ENCODE measurements at regions not wholly inside any gene's neighbourhood (a gene's known extent, or its start where the extent isn't known, plus 50 kb on each side); places are given as distances from the start of the nearest gene placed in this dataset.
"Not testable (repeated sequence)": the region's sequence is repeated elsewhere in the genome, so short reads cannot be mapped to it uniquely, and the experiment has no call there.

DNA sequence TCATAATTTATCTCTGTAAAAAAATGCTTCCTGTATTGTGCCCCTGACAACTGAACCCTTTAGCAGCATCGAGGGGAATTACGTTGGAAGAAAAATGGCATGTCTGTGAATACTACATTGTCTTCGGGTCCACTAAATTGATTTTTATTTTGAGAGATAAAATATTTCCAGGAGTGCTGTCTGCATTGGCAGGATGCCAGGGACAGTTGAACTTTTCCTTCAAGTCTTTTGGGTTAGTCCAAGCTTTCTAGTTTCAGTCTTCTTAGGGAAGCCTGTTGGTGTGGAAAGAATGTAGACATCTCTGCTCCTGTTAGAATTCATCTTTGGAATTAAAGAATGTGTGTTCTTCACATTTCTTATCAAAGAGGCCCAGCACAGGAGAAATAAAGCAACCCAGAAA is 557.9 kb downstream of the TMEM114 start:
- DNase-seq = no peak

DNA sequence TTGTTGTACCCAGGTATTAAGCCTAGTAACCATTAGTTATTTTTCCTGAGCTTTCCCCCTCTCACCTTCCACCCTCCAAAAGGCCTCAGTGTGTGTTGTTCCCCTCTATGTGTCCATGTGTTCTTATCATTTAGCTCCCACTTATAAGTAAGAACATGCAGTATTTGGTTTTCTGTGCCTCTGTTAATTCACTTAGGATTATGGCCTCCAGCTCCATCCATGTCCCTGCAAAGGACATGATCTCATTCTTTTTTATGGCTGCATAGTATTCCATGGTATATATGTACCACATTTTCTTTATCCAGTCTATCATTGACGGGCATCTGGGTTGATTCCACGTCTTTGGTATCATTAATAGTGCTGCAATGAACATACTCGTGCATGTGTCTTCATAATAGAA is 560.3 kb downstream of the TMEM114 start:
- not testable (repeated sequence) for DNase-seq

DNA sequence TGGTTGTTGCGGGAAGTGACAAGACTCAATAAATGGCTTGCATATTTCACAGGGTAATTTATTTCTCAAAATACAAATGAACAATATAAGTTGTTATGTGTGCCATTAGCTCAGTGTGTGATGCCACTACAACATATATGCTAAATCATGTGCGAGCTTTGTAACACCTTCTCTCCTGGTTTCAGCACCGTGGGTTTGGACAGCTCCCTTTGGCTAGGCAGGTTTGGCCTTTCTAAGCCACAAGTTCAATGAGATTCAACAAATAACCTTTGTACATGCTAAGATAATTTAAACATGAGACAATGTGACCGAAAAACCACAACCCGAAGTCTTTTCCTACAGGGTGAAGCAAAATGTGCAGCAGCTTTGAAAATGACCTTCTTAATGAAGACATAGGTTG is 563.9 kb downstream of the TMEM114 start:
- DNase-seq = no peak

DNA sequence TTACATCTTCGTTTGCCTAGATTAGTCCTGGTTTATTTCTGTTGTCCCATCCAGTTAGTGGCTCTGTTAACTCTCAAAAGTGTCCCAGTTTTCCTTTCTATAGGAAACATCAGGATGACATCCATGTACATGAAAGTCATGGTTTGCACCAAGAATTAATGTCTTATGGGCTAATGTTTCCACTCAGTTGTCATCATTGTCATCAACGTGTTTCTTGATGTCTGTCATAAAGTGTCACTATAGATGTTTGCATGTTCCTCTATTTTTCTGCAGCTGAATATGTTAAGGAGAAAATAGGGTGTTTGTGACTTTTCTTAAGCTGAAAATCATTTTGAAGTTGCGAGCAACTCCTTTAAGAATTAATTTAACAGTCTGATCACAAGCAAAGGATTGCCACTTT is 567.0 kb downstream of the TMEM114 start:
- no peak for DNase-seq

GRCh38 chr16:8005096-8005860 is 585.0 kb downstream of the TMEM114 start:
- DNase-seq = no peak

DNA sequence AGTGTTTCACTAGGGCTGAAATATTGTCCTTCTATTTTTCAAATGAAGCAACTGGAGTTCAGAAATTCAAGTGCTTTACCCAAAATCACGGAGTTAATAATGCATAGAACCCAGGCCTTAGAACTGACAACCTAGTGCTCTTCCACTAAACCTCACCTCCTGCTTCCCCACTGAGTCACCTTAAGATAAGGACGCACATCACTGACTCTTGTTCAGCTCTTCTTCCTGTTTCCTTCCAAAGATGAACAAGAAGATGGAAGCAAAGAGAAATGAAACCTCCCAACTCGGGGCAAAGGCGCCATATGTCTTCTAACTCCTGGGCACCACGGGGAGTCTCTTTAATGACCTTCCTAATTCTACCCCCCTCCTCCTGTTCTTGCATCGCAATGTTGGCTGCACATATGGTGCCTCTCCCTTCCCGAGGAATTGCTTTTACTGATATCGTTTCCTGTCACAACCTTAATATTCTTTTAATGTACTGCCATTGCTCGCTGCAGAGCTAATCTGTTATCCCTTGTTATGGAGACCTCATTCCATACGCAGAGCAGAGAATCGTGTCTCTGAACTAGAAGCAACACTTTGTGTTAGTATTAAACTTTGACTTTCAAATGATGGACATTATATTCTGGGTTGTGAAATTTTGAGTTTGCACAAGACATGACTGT is 591.4 kb downstream of the TMEM114 start:
- DNase-seq = no peak

DNA sequence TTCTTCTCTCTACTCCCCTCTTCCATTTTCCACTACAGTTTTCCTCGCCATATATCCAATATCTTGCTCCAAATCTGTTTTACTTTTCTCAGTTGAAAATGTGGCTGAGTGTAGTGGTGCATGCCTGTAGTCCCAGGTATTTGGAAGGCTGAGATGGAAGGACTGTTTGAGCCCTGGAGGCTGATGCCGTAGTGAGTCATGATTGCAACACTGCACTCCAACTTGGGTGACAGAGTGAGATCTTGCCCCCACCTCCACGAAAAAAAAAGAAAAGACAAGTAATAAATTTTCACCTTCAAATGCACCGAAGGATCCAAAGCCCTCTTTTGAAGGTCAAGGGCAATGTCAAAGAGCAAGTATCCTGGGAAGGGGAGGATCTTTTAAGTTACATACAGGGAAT is 592.3 kb downstream of the TMEM114 start:
- DNase-seq = no peak

- no peak for DNase-seq
These were observed 597.7 kb downstream of the TMEM114 start for GRCh38 chr16:7992616-7993015.

DNA sequence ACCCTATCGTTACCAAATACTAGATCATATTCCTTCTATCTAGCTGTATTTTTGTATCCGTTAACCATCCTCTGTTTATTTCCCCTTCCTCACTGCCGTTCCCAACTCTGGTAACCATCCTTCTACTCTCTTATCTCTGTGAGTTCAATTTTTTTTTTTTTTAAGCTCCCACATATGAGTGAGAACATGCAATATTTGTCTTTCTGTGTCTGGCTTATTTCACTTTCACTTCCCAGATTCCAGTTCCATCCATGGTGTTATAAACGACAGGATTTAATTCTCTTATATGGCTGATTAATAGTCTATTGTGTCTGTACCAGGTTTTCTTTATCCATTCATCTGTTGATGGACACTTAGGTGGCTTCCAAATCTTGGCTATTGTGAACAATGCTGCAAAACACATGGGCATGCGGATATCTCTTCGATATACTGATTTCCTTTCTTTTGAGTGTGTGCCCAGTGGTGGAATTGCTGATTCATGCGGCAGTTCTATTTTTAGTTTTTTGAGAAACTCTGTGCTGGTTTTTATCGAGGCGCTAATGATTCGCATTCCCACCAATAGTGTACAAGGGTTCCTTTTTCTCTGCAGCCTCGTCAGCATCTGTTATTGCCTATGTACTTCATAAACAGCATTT is 599.6 kb downstream of the TMEM114 start:
- no peak for DNase-seq

GRCh38 chr16:7983676-7984075 is 606.6 kb downstream of the TMEM114 start:
- no peak for DNase-seq

DNA sequence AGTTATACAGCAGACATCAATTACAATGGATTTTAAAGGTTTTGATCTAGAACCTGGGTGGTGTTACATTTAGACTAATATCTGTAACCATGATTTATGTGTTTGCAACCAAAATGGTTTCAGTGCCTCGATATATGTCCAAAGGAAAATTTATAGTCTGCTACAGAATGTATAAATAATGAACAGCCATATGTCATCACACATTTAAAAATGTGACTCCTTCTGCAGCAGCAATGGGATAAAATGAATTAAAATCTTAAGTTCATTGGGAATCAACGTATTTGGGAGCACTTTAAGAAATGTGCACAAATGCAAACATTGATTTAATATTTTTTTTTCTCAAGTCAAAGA is 610.2 kb downstream of the TMEM114 start:
- DNase-seq = no peak

GRCh38 chr16:7979448-7980132 is 610.7 kb downstream of the TMEM114 start:
- DNase-seq = peak in 1 of 3 experiments; percentile 71

GRCh38 chr16:7976563-7976962 is 613.7 kb downstream of the TMEM114 start:
- no peak for DNase-seq

- no peak for DNase-seq
These were observed 614.2 kb downstream of the TMEM114 start for GRCh38 chr16:7976125-7976524.

DNA sequence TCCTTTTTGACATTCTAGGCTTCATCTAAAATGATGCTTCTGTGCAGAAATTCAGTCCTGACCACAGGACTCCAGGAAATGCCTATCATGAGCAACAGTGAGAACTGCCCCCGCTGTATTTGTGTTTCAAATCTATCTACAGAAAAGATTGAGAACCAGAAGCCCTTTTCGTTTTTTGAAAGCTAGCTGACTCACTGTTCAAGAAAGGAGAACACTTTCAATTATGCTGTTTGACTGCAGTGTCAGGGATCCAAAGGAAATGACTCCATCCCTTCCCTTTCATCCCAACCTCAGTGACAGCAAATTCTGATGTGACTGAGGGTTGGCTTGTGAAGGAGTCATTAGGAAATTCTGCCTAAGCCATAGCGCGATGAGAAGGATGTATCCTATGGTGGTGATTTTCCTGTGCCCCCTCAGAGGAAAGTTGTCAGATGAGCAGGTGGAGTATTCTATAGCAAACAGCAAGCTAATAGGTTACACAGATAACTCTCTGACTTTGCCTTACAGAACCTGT is 622.3 kb downstream of the TMEM114 start:
- no peak for DNase-seq

- DNase-seq = peak in 1 of 3 experiments; percentile 5
These were observed 625.6 kb downstream of the TMEM114 start for GRCh38 chr16:7964744-7965143.

DNA sequence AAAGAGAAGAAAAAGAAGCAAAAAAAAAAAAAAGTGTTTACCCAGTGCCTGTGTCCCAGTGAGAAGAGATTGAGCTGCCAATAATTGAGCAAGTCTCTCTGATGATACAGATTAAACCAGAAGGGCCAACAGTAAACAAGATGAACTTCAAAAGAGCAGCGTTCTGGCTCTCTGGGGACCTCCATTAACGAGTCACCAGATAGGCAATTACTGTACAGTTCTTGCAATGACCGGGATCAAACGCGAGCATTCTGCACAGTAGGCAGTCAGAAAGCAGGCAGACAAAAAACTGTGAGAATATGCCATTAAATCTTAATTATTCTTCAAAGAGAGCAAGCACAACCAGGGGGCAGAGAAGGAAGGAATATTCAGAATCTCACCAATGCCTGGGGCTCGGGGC is 626.1 kb downstream of the TMEM114 start:
- DNase-seq = peak in 1 of 3 experiments; percentile 4

- no peak for DNase-seq
These were observed 628.0 kb downstream of the TMEM114 start for GRCh38 chr16:7962091-7962879.

DNA sequence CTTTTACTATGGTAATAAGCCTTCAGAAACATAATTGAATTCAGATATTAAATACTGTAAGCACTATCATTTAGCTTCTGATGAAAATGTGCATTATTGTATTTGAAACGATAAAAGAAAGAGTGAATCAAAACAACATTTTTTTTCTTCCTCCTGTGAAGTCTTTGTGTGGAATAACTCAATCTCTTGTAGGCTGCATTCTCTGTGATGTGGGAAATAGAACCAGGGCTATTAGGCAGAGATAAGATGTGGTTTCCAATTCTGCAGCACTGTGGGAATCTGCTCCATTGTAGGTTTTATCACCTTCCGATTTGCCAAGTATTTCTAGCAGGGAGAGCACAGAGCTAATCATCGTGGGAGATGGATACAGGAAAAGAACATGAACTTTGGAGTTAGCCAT is 624.5 kb downstream of the RBFOX1 start:
- no peak for DNase-seq

- DNase-seq = no peak
These were observed 620.7 kb downstream of the RBFOX1 start for GRCh38 chr16:7953360-7953759.

- no peak for DNase-seq
These were observed 613.5 kb downstream of the RBFOX1 start for GRCh38 chr16:7946142-7946541.

DNA sequence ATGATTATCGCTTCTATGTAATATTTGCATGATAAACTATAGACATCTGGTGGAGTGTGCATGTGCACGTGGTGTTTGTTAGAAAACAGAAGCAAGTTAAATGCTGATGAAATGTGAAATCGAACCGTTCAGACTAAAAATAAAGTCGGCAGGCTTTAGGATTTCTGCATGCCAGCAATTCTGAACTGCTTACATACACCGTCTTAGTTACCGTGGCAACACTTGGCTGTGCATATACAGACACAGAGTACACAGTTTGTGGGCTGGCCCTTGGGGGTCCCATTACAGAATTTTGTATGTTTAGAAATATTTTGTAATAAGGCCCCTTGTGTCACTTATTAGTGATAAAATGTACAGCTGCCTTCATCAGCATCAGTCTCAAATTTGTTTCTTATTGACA is 605.5 kb downstream of the RBFOX1 start:
- DNase-seq = no peak

- no peak for DNase-seq
These were observed 588.7 kb downstream of the RBFOX1 start for GRCh38 chr16:7921345-7921744.
